Hematopoietic multipotent progenitor cell treated with erythropoietin and hydrocortisone succinate and interleukin-3 and kit ligand, for 4 days (in vitro differentiated cells): ENCODE measurements at regions not wholly inside any gene's neighbourhood (a gene's known extent, or its start where the extent isn't known, plus 50 kb on each side); places are given as distances from the start of the nearest gene placed in this dataset.

Source experiments
- DNase-seq: peaks from one replicate; pipeline ENCODE4 v3.0.0-alpha.2; 2015

DNA sequence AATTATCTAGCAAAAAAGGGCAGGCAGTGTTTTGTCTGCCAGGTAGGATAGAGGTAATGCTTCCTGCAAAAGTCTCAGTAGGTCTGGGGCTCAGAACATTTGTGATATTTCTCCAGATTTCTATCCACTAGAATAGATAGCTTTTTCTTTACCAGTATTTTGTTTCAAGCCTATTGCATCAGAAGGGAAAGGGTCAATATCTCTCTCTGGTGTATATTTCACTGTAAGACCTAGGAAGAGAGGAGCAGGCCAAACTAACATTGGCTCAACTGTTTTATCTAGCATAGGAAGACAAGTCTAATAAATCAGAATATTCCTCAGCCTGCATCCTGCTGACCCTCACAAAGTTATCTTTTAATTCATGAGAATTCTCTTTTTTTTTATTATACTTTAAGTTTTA, 106.7 kb upstream of the DAAM1 start:
- no peak for DNase-seq

DNA sequence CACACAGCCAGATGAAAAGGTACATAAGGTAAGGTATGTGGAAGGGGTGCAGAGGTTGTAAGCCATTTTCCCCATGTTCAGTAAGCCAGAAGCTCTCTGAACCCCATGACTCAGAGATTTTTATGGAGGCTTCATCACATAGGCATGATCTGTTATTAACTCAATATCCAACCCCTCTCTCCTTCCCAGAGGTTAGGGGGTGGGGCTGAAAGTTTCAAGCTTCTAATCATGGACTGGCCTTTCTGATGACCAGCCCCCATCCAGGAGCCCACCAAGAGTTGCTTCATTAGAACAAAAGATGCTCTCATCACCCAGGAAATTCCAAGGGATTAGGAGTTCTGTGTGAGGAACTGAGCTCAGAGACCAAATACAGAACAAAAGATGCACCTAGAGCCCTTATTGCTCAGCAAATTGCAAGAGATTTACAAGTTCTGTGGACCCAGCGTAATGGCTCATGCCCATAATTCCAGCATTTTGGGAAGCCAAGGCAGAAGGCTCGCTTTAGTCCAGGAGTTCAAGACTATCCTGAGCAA, 103.2 kb upstream of the DAAM1 start:
- DNase-seq, result no peak

DNA sequence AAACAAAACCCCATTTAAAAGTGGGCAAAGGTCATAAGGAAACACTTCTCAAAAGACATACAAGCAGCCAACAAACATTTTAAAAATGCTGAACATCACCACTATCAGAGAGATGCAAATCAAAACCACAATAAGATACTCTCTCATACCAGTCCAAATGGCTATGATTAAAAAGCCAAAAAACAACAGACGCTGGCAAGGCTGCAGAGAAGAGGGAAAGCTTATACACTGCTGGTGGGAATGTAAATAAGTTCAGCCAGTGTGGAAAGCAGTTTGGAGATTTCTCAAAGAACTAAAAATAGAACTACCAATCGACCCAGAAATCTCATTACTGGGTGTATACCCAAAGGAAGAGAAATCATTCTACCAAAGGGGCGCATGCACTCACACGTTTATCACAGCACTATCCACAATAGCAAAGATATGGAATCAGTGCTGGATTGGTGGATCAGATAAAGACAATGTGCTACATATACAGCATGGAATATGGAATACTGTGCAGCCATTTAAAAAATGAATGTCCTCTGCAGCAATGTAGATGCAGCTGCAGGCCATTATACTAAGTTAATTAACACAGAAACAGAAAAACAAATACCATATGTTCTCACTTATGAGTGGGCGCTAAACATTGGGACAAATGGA, 102.1 kb upstream of the DAAM1 start:
- no peak for DNase-seq

DNA sequence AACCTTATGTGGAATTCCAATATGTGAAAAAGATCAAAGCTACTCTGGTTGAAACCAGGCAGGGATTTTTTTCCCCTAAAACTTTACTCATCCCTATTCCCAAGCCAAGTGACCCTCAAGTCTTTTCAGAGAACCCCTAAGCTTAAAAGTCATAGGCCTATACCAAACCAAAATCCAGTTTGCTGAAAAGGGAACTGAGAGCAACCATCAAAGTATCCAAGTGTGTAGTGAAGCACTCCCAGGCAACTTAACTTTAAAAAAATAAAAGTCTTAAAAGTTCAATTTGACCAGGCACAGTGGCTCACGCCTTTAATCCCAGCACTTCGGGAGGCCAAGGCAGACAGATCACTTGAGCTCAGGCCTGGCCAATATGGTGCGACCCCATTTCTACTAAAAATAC, 101.2 kb upstream of the DAAM1 start:
- DNase-seq, result no peak

DNA sequence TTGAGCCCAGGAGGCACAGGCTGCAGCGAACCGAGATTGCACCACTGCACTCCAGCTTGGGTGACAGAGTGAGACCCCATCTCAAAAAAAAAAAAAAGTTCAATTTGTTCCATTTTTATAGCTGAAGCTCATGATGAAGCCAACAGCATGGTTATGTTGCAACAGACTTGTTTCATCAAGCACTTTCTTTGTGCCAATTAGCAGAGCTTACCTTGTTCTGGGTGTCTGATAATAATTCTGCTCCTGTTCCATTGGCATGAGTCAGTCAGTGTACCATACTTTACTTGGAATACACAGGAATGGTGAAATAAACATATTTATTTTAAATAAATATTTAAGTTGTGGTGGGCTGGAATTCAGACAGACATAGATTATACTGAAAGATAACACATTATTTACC, 100.8 kb upstream of the DAAM1 start:
- no peak for DNase-seq

DNA sequence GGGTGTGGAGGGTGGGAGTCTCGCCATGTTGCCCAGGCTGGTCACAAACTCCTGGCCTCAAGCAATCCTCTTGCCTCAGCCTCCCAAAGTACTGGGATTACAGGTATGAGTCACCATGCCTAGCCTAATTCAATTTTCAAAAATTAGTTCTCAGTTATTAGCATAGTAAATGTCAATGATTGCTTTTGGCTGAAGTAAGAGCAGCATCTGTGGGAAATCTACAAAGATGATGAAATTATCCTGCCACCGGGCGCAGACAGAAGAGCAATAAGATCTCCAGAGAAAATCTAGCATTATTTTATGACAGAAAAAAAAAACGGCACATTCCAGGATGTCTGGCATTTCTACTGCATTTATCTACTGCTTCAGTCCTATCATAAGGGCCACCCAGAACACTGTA, 97.9 kb upstream of the DAAM1 start:
- DNase-seq, result no peak

DNA sequence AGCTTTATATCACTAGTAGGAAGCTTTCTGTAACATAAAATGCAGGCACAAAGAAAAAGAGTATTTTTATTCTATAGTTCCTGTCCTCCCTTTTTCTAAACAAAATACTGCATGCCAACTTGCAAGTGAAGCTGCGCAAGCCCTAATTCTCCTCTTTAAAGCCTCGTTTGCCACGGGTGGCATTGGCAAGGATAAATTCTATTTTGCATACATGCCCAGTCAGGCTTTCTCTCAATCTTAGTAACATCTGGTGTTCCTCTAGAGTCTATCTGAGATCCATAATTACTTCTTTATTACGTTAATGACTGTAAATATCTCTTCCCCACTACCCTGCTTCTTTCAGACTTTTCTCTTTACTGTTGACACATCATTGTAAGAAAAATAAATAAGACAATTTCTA, 97.1 kb upstream of the DAAM1 start:
- DNase-seq, result no peak

DNA sequence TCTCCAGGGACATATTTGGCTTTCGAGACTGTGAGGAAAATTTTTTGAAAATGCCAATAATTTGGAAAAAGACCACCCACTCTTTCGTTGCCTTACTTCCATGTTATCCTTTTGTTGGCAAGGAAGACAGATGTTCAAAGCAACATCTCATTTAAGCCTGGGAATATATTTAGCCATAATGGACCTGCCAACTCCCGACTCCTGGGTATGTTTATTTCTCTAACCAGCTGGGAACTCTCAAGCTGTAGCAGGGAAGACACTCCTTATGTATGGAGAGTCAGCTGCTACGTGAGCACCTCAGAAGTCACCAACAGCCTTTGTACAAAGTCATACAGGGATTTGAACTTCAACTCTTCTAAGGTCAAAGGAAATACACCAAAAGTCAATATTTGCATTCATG, 96.5 kb upstream of the DAAM1 start:
- no peak for DNase-seq

DNA sequence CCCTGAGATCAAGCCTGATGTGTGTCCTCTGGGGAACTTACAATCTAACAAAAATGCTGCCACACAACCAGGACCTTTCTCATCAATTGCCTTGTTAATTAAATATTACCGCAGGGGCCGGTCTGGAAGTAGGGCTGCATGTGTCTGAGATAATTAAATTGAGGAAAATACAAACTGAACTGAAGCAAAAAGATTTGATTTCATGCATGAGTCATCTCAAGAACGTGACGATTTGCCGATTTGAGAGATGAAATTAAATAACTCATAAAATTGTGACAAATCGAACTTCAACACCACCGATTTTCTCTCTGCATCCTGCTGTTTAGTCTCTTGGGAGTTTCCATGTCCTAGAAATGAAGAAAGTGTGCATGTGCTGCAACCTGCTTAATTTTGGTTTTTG, 94.6 kb upstream of the DAAM1 start:
- no peak for DNase-seq

DNA sequence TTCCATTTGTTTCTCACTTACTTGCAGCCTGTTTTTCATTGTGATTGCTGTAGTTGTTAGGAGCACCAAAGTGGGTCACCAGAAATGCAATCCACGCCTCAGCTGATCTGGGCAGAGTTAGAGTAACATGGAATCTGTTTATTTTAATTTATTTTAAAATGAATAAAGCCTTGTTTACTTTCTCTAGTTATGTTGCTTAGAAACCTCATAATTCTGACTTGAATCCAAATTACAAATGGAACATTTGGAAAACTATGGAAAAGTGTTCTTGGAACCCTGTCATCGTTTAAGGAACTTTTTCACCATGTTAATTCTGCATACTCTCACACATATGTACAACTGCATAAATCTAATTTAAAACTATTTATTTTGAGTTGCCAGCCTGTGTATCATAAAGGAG, 92.2 kb upstream of the DAAM1 start:
- no peak for DNase-seq

DNA sequence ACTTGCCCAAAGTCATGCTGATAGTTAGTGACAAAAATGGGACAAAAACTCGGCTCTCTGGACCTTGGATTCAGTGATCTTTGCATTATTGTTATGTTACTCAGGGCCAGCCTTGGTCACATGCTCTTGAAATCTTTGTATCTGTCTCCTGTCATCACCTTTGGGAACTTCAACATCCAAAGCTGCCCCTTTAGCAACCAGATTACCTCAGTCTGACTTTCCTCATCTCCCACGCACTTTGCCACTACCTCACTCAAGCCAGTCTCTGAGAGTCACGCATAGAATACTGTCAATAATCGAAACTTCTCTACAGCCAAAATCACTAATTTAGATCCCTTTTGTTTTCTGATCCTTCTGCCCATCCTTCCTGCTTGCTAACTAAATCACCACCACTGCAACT, 90.8 kb upstream of the DAAM1 start:
- DNase-seq, result no peak

DNA sequence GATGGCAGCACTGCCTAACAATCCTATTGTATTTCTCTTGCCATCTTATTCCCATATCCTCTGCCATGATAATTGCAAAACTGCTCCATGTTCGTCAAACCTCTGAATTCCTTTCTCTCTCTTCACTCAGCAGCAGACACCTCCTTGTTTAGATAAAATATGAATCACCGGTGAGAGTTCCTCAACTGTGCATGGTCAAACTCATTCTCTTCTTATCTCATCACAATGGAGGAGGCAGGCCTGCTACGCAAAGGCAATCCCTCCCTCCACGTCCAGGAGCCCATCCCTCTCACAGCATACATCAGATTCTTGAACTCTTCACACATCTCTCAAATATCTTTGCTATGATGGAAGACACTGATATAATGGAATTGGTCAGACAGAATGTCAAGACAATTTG, 90.1 kb upstream of the DAAM1 start:
- no peak for DNase-seq

DNA sequence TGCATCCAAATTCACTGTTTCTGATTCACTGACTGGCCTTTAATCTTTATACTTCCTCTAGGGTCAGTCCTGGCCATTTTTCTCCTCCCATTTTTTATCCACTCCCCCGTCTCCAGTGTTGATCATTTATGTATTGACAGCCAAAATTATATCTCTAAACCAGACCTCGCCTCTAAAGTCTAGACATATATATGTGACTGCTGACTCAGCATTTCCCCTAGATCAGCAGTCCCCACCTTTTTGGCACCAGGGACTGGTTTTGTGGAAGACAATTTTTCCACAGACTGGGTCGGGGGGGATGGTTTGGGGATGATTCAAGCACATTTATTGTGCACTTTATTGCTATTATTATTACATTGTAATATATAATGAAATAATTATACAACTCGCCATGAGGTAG, 88.3 kb upstream of the DAAM1 start:
- no peak for DNase-seq

DNA sequence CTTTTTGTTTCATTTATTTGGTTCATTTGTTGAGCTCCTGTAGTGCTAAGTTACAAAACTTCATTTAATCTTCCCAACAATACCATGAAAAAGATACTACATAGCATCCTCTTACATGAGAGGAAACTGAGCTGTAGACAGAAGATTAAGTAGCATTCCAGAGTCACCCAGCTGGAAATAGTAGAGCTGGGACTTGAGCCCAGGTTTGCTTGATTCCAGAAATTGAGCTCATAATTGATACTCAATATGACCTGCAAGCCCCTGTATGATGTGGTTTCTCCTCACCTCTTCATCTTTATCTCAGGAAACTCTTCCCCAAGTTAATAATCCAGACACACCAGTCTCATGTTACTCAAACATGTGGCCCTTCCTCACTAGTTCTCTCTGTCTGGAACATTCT, 87.0 kb upstream of the DAAM1 start:
- no peak for DNase-seq

DNA sequence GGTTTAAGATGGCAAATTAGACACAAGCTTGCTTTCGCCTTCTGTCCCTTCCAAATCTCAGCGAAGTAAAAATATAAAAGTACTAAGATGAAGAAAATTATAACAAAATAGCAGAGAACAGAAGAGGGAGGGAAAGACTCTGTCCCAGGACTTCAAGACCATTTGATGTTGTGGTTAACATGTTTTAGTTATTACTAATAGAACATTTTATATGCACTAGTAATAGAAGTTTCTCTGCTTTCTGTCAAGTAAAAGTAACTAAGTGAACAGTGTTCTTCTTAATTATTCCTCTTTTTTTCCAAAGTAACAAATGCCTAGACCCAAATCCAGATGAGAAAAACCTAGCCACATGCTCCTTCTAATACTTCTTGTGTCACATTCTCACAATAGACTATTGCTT, 85.1 kb upstream of the DAAM1 start:
- DNase-seq, result no peak

DNA sequence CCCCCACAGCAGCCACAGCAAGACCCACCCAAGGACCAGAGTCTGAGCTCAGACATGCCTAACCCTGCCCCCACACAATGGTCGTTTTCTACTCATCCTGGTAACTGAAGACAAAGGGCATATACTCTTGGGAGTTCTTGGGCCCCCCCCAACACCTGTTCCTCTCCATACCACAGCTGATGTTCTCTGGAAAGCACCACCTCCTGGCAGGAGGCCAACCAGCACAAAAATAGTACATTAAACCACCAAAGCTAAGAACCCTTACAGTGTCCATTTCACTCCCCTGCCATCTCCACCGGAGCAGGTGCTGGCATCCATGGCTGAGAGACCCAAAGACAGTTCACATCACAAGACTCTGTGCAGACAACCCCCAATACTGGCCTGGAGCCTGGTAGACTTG, 80.6 kb upstream of the DAAM1 start:
- DNase-seq, result no peak

DNA sequence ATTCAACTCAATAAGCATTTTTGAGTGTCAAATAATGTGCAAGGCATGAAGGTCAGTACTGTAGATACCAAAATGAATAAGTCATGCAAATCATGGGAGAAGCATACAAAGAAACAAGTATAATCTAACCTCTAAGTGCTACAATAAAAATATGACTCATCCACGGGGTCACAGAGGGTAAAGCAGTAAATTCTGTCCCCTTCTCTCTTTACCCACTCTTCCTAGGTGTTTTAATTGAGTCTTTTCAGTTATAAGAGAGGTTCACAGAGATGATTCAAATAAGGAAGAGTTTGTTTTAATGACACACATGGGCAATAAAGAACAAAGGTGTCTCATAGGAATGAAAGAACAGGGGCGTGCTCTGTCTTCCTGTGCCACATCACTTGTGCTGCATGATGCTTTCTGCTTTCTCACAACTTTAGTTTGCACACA, 71.5 kb upstream of the DAAM1 start:
- DNase-seq, result no peak

DNA sequence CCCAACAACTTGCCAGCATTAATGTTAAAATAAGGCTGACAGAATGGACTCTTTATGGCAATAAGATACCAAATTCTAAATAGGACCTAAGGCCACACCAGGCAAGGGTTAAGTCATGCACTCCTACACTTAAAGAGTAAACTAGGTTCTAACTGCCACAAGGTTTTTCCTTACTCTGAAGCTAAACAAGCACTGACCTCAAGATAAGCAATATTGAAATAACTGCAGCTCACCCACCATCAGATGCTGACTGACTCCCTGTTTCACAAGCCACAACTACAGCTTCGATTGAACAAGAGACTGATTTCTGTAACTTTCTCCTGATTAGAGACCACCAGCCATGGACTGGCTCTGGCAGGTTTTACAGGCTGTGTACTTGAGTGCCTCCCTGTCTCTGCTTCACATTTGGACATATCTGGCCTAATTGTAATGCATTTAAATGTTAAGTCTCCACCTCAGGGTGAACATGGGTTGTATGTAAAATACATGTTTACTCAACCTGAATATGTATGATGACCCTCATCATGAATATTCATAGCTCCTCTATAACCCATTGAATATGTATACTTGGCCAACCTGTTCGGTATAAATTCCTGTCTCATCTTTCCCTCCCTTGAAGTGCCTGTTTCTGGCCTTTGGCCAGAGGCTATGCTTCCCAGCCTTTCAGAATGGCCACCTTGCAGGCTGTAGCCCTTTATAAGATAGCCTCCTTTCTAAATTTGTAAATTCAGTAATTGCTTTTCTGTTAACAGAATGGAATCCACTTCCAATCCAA, 70.5 kb upstream of the DAAM1 start:
- peak; percentile 6 for DNase-seq

DNA sequence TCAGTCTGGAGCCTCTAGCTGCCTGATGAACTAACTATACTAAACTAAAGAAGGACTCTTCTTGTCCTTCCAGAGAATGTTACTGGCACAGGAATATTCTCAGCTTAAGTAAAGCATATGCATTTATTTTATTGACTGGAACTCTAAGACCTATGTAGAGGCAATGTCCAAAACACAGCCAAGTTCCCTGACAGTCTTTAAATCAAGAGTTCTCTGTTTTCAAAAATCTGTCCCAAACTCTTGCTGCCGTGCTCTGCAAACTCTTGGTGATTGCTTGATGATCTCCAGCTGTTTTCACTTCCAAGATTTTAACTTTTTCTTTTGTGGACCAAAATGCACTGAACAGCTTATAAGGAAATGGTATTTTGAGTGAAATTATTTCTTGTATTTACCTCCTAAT, 67.5 kb upstream of the DAAM1 start:
- DNase-seq, result no peak

DNA sequence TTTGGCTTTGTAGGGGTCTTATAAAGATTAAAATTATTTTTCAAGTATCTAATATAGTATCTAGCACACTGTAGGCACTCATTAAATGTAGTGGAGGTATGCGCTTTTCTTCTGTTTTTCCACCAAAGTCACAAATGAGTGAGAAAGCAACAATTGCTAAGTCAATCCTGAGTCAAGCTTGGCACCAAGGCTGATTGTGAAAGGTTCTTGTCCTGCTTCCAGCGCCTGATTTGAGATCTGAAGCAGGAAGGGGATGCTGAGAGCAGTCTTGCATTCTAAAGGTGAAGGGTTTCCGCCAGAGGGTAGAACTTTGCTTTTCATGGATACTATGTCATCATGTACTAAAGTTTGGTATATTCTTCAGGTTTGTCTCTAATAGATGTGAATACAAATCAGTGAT, 64.9 kb upstream of the DAAM1 start:
- no peak for DNase-seq

DNA sequence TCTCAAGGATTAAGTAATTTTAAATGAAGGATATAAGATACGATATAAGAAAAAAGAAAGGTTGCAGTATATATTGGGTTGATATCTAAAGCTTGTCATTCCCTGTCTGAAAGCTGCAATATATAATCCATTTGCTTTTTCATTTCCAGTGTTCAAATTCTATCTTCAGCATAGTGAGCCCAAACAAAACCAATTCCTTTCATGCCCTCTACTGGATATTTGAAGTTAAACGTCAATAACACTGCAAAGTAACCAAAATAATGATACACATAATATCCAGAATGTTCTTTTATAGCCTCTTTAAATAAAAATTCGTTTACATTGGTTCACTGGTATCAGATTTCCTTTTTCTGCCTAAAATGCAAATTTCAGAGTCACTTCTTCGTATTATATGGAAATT, 64.5 kb upstream of the DAAM1 start:
- peak; percentile 48 for DNase-seq

DNA sequence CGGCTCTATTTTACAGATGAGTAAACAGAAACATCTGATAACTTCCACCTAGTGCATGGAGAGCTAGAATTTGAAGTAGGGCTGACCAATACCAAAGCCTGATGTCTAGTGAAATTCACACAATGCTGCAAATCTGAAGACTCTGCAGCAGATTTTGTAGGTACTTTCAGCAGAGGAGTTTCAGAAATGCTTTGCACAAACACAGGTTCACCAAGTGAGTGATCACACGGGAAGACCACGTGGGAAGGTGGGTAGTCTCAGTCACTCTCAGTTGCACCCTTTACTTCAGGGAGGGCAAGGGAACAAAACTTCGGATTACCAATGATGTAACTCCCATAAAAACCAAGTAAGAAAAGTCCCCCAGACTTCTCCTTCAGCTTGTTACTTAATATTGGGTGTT, 63.3 kb upstream of the DAAM1 start:
- DNase-seq, result no peak

DNA sequence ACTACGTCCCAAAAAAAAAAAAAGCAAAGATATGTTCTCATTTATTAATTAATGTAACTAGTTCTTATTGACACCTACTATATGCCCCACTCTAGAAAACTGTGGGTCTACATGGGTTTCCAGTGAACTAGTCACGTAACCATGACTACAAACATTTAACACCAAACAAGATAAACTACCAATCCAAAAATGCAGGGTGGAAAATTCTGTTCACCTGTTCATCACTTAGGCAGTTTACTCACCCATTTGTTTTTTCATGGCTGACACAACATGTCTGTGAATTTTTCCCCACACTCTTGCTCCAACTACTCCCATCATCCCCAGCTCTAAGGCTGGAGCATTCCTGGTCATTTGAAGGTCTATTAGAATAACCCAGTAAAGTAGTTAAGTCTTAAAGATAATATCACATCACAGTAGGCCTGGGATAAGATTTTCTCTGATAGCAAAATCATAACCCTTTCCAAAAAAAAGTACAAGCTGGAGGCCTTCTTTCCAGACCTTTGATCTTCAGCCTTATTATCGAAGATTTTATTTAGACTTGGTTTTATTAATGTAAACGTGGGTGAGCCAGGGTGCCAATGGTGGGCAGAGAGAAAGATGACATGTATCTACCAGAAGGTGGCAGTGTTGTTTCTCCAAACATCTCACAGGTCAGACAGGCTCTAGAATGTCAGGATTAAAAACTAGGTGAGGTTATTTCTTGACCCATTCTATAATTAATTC, 61.6 kb upstream of the DAAM1 start:
- DNase-seq, result peak; percentile 87

DNA sequence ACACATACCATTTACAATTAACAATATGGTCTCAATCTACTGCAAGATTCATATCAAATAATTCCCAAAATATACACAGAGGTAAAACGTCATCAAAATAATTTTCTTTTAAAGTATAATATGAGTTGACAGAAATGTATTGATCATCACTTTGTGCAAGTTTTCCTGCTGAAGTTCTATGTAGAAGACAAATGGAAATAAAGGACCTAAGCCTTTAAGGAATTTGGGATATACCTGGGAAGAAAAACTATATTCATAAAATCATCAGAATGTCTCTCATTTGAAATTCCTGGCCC, 61.1 kb upstream of the DAAM1 start:
- no peak for DNase-seq
